ENCODE measurements at regions not wholly inside any gene's neighbourhood (a gene's known extent, or its start where the extent isn't known, plus 50 kb on each side); places are given as distances from the start of the nearest gene placed in this dataset.
"Not testable (repeated sequence)": the region's sequence is repeated elsewhere in the genome, so short reads cannot be mapped to it uniquely, and the experiment has no call there.

DNA sequence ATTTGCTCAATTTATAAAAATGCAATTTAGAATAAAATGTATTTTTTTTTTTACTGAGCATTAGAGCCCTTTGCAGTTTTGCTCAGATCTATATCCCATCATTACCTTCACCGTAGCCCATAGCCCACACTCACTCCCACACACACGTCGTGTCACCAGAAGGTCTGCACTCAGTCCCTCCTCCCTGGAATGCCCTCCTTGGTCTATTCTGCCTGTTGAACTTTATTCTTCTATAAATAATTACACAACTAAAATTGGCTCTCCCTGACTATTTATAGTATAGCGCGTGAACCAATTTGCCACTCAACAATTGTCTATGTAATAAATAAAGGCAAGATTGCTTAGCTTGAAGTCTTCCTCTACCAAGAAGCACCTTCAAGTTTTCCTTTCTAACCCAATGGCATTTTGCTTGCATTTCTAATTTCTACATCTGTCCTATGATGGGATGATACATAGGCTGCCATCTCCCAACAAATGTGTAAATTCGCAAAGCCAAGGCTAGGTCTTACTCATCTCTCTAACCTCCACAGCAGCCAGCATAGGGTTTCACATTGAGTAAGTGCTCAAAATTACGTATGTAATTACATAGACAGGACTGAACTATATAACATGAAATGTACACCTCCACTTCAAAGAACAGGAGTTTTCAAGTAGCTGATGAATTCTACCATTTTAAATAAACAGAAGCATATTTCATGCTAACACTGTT, 172.0 kb upstream of the HES1 start:
- no peak for DNase-seq (ENCODE audit: low spot score)

DNA sequence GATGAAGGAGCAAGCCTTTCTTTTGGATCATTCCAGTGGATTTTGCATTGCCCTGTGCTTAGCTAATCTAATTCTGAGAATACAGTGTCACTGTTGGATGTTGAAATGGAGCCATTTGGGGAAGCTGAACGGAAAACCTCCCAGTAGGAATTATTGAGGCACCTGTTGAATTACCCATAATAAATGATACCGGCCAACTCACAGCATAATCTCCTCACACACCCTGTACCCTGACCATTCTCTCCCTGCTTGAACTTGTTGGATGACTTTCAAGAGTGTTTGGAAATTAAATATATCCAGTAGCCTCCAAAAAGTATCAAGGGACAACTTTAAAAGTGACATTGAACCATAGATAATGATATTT, 171.4 kb upstream of the HES1 start:
- no peak for DNase-seq (ENCODE audit: low spot score)

DNA sequence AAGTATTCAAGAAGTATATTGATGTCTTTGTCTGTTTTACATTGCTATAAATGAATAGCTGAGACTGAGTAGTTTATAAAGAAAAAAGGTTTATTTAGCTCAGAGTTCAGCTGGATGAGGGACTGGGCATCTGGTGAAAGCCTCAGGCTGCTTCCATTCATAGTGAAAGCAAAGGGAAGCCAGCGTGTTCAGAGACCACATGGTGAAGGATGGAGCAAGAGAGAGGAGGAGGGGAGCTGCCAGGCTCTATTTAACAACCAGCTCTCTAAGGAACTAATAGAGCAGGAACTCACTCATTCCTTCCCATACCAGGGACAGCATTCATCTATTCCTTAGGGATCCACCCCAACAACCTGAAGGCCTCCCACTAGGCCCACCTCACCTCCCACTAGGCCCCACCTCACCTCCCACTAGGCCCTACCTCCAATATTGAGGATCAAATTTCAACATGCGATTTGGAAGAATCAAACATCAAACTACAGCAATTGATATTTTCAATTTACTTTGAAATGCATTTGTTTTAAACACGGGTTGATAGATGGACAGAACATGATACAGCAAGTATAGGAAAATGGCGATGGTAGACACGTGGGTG, 167.5 kb upstream of the HES1 start:
- no peak for DNase-seq (ENCODE audit: low spot score)

DNA sequence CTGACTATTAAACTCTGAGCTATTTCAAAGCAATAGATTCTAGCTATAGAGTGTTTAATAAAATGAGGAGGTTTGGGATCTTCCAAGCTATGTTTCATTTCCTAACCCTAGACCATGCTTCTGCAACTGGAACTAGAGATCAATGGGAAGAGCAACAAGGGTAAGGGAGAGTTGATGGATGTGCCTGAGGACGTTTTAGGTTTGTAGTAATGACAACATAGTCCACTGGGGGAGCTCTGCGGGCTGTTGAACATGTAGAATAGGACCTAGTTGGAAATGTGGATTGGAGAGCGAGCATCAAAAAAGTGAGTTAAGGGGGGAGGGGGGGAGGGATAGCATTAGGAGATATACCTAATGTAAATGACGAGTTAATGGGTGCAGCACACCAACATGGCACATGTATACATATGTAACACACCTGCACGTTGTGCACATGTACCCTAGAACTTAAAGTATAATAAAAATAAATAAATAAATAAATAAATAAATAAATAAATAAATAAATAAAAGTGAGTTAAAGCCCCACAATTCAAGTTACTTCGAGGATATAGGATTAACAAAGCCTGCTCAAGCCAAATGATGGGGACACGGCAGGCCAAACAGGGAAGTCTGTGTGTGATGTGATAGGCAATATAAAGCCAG, 165.7 kb upstream of the HES1 start:
- not testable (repeated sequence) for DNase-seq (ENCODE audit: low spot score)

DNA sequence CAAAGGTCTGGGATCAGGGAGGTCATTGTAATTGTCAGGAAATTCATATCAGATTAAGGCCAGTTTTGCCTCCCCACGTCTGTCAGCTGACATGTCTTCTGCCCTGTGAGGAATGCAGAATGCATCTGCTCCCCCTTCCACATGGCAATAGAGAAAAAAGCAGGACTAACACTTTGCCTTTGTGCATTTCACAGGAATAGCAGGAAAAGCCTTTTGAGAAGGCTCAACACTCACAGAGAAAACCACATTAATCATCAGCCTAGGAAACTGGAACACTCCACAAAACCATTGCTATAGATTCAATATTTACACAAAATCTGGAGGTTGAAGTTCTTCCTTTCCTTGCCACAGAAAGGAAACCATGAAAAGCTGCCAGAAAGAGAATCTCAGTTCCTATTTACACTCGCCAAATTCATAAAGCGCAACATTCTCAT, 165.2 kb upstream of the HES1 start:
- DNase-seq (ENCODE audit: low spot score): no peak

DNA sequence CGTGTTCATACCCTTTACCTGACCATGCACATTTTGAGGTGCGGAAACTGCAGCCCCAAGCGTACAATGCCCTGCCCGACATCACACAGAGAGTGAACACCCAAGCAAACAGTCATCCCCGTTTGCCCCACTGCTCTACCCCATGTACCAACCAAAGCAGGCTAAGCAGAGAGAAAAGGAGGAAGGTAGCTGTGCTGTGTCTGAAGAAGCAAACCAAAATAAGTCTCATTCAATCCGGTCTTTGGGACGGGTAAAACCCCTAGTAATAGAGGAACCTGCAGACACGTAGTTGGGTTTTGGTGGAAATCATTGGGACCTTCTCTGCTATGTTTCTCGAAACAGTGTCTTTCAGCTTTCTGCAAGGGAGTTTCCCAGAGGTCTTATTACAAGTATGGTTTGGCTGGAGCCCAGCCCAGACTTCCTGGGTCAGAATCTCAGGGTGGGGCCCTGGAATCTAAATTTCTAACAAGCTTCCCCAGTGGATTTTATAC, 164.6 kb upstream of the HES1 start:
- DNase-seq (ENCODE audit: low spot score): no peak

DNA sequence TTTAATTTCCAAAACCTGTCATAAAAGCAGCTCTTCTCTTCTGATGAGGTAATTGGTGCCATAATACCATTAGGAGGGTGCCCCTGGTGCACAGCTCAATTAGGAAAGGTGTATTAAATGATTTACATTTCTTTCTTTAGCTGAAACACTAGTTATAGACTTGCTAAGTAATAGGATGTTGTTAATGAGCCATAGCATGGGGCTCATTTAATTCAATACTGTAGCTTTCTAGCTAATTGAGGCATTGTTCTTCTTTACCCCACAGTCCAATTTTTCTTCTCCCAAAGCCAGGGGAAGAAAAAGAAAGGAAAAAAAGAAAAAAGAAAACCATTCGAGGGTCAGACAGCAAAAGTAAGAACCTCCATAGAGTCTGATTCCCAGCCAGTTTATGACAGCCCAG, 164.0 kb upstream of the HES1 start:
- no peak for DNase-seq (ENCODE audit: low spot score)

DNA sequence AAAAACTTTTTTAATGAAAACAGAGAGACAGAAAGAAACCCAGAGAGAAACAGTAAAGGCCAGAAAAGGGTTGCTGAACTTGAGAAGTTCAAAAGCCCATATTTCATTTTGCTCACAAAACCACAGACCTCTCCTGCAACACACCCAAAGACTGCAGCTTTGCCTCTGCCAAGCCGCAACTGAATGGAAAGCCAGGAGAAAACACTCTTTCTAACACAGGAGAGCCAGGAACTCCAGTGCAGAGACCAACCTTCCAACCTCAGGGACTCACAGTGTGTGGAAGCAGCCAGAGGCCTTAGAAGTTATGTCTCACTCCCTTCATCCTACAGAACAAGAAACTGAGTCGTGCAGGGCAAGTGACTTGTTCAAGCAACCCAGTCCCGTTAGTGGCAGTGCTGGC, 163.1 kb upstream of the HES1 start:
- no peak for DNase-seq (ENCODE audit: low spot score)

DNA sequence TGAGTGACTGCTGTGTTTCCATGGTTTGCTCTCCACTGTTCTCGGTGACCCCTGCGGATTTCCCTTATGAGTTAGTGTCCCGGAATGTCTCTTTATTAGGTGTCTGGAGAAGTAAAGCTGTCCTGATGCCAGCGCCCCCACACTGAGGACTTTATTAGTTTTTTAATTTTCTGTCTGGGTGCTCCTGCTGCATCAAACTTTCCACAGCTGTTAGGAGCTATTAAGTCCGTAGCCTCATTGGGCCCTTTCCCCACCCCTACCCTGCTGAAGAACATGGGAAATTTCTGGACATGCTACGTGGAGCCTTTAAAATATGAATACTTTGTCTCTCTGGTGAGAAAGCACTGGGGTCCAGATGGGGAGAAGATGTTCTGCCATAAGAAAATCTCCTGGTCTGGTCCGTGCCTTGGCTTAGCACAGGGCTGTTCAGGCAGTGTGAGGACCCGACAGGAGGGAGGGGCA, 161.7 kb upstream of the HES1 start:
- no peak for DNase-seq (ENCODE audit: low spot score)

DNA sequence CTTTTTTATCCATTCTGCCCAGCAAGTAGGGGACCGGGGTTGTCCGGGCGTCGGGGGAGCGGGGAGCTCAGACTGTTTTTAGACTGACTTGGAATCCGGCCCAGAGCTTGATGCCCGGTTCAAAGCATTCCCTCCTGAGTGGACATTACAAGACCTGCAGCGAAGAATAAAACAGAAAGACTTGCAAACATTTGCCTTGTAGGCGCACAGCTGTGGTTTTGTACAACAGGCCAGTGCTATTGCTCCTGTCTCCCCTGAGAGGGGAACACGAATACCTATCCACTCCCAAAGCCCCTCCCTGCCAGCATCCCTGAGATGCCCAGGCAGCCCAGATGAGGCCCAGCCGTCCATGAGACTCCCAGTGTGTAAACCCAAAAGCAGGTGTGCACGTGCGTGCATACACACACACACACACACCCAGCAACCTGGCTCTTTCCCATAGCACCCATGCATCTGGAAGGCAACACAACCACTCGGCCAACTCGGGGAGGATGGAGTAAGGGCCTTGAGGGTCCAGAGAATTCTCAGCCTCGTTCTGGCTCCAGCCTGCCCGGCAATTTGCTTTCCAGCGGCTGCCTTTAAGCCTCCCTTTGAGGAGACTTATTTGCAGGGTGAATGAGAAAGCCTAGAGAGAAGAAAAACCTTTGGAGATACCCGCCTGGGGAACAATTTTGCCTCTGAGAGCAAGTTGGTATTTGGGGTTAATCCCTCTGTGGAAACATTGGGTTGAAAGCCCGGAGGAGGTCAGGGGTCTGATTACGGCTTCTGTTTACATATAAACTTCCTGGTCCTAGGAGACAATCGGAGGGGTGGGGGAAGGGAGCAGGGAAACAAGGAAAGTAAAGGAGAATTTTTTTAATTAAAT, 161.0 kb upstream of the HES1 start:
- no peak for DNase-seq (ENCODE audit: low spot score)

DNA sequence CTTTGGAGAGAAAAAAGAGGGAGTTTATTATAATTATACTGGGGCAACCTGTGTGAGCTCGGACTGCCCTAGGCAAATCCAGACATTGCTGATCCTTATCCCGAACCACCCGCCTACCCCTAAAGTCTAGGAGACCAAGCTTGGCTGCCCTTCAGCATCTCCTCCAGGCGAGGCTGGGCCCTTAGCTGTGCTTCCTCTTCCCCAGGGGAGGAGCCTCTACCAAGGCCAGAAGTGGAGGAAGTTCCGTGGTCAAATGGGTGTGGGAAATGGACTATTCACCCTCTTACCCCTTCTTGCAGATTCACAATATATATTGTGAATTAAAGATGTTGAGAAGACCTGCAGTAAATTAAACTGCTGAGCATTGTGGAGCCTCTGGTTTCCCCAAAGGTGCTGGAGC, 158.3 kb upstream of the HES1 start:
- no peak for DNase-seq (ENCODE audit: low spot score)

DNA sequence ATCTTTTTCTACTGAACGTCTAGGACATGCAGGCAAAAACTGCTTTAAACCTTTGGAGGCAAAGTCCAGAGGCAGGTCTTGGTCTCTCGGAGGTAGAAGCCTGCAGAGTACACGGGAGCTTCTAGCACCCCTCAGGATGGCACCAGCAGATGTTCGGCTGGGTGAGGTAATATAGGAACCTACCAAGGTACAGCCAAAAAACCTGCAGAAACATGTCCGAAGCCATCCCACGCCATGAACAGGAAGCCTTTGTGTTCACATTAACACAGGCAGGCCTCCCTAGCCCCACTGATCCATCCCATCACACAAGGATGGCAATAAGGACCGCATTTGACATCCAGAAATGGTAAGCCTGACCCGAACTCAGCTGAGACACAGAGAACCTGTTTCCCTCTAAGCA, 157.9 kb upstream of the HES1 start:
- no peak for DNase-seq (ENCODE audit: low spot score)

DNA sequence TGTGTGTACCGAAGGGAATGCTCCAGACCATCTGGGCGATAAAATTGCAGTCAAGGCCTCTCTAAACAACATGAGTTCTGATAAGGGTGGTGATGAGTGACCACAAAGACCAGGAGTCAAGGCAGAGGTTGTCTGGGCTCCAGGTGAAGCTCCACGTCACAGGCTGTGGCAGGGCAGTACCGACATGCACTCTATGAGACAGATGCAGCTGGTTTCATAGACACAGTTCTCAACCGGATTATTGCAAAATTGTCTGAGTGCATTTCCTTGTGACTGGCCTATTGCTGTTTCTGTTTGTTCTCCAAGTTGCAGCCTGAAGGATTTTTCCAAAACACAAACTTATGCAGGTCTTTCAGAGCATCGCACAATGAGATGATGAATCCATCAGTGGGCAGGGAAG, 157.5 kb upstream of the HES1 start:
- no peak for DNase-seq (ENCODE audit: low spot score)

DNA sequence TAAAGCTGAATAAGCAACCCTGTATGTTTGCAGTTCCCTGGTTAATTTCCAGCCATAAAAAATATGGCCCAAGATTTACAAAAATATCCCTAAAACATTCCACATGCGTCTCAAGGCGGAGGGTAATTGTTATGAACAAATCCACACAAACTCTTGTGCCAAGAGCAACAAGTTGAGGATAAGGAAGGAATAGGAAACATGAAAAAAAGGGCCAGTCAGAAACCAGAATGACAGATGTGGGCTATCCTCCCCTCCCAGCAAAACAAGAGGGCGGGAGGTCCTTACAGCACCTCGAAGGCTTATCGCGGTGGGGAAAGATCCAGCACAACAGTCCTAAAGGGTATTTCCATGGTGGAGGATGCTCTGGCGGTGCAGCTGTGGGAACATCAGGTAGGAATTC, 155.6 kb upstream of the HES1 start:
- no peak for DNase-seq (ENCODE audit: low spot score)

DNA sequence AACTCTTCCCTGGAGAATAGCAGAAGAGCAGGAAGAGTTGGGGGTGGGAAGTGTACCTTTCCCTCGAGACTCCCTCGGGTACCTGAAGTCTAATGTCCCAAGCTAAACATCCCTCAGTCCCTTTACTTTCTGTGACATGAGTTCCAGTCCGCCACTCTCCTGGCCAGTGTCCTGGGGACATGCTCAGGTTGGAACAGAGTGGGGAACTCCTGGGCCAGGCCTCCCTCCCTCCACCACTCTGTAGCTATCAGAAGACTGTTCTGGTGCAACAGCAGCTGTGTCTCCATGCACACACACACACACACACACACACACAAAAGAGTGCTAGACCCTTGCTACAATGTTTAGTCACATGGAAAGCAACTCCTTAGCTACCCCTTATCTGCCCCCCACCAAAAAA, 155.0 kb upstream of the HES1 start:
- no peak for DNase-seq (ENCODE audit: low spot score)

DNA sequence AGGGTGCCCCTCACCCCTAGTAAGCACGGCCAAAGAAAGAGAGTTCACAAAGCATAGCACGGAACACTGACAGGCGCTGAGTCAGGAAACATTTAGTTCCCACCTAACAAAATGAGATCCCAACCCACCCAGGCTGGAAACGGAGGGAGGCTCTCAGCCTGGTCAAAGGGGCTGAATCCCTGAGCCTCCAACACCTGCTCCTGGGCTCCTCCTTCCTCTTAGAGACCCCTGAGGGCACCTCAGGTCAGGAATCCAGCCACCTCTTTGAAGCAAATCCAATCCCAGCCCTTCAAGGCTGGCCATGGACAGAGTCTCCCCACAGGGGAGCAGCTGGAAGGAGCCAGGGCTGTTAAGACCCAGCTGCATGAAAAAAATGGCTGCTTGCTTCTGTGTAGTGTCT, 154.4 kb upstream of the HES1 start:
- no peak for DNase-seq (ENCODE audit: low spot score)

DNA sequence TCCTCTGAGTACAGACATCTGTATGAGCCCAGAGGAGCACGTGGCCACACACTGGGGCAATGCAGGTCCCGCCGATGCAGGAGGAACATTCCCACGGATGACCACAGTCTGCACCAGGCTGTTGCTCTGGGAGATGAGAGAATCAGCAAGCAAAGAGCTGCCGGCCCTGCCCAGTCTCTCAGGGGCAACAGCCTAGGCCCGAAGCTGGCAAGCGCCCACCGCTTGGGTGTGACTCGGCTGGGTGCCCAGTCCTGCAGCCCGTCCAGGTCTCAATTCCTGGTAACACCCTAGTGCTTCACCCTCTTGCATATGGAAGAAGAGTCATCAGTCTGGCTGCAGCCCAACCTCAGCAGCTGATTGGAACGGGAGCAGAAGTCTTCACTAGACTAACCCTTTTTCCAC, 153.7 kb upstream of the HES1 start:
- peak; percentile 62 for DNase-seq (ENCODE audit: low spot score)

DNA sequence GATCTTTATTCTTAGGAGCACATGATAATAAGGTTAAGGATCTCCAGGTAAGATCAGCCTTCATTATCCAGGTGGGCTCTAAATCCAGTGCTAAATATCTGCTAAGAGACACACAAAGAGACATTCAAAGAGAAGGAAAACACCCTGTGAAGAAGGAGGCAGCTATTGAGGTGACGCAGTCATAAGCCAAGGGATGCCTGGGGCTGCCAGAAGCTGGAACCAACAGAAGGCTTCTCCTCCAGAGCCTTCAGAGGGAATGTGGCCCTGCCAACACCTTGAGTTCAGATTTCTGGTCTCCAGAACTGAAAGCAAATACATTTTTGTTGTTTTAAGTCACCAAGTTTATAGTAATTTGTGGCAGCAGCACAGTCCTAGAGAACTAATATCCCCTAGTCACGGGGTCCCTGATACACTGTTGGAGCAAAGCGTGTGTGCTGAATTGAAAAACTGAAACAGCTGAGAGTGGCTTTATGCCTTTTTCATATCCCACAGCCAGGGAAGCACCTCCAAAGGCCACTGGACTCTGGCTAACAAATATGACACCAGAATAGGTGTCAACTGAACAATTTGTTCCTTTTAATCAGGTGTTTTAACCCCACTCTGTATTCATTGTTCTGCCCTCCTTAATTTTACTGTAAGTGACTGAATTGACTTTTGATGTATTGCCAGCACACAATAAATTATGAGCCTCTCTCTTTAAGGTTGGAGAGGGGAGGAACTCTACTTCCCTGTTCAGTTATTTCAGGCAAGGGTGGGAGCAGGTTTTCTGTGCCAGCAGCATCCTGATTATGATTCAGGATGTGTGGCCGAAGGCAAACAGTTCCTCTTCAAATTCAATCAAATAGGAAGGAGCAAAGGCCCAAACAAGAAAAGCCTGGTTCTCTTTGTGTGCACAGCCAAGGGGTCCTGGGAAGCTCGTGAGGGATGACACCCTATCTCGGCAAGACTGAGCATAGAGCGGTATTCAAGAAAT, 151.8 kb upstream of the HES1 start:
- no peak for DNase-seq (ENCODE audit: low spot score)

DNA sequence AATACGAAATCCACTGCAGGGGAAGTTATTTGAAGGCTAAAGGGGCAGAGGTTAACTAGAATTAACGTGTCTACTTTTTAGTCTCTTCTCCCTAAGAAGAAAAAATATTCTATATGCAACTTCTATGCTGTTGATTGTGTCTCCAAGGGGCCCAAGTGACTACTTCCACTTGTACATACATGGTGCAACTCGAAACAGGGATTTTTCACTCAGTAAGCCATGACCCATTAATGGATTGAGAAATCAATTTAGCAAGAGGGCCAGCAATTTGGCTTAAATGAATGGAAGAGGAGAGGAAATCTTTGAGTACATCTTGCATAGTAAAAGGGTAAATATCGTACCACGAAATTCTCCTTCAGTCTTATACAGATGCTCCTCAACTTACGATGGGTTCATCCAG, 151.1 kb upstream of the HES1 start:
- DNase-seq (ENCODE audit: low spot score): no peak

DNA sequence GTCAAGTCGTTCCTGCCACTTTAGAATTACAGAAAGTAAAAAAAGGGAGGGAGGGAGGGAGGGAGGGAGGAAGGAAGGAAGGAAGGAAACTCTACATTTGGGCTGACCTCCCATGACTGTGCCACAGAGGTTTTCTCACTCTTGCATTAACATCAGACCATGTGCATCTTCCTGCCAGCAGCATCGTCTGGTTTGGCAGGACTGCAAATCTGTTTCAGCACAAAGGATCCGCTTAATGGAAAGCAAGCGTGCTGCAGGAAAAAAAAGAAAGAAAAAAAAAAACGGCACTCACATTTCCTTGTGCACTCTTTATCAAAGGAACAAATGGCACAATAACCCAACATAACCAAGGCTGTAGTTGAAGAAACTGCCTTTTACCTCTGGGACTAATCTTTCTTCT, 148.8 kb upstream of the HES1 start:
- no peak for DNase-seq (ENCODE audit: low spot score)

DNA sequence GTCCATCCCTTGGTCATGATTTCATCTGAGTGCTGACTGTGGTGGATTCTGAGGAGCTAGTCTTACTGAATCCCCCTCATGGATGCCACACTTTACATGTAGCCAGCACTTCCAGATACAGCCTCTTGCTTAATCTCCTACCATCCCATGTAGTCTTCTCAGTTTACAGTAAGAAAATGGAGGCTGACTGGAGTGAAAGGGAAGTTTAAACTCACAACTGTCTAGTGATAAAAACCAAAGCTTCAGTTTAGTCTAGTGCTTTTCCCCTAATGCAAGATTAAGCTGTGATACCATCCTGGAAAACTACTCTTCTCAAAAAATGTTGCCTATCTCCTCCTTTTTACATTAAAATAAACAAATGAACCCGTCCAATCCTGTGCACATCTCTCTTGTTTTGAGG, 146.8 kb upstream of the HES1 start:
- no peak for DNase-seq (ENCODE audit: low spot score)
